GM18511 (cell line): ENCODE measurements at regions not wholly inside any gene's neighbourhood (a gene's known extent, or its start where the extent isn't known, plus 50 kb on each side); places are given as distances from the start of the nearest gene placed in this dataset.

Experiments
- ATAC-seq: cut with Tn5 transposase; IDR thresholded peaks from one replicate; pipeline ENCODE4 v1.9.1; 2021; ENCODE audit warnings: mild to moderate bottlenecking, moderate library complexity; ENCODE audit not compliant: unreplicated experiment

- no peak for ATAC-seq
Observed at GRCh38 chr7:3229904-3230470, 71.1 kb upstream of the SDK1 start.

- ATAC-seq, result no peak
Observed at GRCh38 chr7:3230908-3231307, 70.1 kb upstream of the SDK1 start.

DNA sequence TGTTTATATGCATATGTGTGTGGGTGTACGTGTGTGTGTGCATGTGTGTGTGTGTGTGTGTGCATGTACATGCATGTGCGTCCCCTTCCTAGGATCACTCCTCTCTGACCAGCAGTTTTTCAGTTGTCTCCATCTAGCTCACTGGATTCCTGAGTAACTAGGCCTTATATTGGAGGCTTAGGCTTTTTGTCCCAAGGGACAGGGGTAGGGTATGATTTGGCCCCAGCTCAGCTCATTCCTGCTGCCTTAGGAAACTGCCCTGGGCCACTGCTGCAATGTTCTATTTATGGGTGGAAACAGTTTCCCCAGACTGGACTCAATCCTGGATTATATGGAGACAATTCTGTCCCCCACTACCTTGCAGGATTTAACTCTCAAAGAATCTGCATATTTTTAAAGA lies 68.8 kb upstream of the SDK1 start:
- ATAC-seq, result no peak

DNA sequence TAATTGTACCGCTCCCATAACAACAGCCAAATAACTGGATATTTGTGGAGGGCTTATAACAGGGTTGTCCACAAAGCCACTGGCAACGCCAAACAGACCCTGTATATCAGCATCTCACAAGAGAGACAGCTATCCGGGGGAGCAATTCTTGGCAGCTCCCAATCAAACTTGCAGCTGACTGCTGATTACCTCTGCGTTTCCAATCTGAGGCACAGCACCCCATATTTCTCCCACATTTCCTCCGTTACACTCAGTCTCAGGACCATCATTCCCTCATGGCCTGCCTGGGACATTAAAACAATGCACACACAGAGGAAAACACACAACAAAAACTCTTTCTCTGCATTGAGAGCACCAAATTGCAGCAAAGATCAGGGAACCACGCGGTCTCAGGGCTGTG lies 67.8 kb upstream of the SDK1 start:
- no peak for ATAC-seq

GRCh38 chr7:3234051-3234450 lies 67.0 kb upstream of the SDK1 start:
- ATAC-seq, result no peak

DNA sequence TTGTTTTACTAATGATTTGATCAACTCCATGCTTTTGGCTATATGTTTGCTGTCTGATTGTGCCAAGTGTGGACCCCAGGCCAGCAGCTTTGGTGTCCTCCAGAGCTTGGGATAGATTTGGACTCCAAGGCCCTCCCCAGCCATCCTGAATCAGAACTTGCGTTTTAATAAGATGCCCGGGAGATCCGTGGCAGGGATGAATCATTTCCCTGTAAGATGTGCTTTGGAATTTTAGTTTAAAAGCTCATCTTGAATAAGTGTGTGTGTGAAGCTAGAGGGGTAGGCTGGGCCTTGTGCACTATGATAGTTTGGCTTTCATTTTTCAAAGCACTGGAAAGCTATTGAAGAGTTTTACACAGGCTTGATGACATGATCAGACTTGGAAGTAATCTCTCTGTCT lies 66.2 kb upstream of the SDK1 start:
- ATAC-seq, result no peak

GRCh38 chr7:3235322-3235721 lies 65.7 kb upstream of the SDK1 start:
- ATAC-seq, result no peak

- ATAC-seq, result no peak
Observed at GRCh38 chr7:3236268-3236667, 64.8 kb upstream of the SDK1 start.

GRCh38 chr7:3238525-3239210 lies 62.4 kb upstream of the SDK1 start:
- ATAC-seq, result no peak

DNA sequence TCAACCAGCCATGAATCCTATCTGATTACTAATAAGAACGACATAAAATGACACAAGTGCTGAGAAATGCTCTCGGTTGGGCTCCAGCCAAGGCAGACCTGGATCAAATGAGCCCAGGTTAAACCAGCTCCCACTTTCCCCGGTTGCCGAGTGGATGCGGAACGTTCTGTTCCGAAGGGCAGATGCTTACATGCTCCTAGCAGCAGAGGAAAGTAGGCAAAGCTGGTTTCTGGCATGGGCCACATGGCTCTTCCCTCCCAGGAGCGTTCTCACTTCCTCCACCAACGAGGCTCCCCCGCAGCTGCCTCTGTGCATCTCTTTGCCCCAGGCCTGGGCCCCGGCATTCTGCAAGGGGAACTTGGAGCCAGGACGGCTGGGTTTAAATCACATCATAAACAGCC lies 61.8 kb upstream of the SDK1 start:
- ATAC-seq, result no peak

DNA sequence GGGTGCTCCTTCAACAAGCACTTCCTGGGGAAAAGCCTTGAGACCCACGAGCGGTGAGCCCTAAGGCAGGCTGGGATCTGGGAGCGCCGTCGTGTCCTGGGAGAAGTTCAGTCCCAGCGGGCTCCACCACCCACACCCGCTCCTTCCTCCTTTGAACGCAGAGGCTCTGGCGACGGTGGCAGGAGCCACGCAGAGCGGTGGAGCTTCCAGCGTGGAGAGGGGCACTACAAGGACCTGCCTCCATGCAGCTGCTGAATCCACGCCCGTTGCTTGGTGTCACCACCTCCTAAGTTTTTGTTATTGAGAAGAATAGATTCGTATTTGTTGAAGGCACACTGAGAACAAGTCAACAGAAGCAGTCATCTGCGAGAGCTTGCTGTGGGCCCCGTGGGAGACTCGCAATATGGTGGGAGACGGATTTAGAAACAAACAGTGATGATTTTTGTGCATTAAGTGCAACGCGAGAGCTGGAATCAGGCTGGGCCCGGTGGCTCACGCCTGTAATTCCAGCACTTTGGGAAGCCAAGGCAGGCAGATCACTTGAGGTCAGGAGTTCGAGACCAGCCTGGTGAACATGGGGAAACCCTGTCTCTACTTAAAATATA lies 60.1 kb upstream of the SDK1 start:
- no peak for ATAC-seq

- no peak for ATAC-seq
Observed at GRCh38 chr7:3241686-3242258, 59.3 kb upstream of the SDK1 start.

DNA sequence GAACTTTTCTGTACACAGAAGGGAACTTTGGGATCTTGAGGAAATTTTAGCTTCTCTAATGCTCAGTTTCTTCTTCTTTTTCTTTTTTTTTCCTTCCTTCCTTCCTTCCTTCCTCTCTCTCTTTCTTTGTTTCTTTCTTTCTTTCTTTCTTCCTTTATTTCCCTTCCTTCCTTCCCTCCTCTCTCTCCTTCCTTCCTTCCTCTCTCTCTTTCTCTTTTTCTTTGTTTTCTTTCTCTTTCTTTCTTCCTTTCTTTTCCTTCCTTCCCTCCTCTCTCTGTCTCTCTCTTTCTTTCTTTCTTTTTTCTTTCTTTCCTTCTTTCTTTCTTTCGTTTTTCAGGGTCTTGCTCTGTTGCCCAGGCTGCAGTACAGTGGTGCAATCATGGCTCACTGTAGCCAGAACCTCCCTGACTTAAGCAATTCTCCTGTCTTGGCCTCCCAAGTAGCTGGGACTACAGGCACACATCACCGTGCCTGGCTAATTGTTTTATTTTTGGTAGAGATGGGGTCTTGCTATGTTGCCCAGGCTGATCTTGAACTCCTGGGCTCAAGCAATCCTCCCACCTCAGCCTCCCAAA lies 58.6 kb upstream of the SDK1 start:
- no peak for ATAC-seq

DNA sequence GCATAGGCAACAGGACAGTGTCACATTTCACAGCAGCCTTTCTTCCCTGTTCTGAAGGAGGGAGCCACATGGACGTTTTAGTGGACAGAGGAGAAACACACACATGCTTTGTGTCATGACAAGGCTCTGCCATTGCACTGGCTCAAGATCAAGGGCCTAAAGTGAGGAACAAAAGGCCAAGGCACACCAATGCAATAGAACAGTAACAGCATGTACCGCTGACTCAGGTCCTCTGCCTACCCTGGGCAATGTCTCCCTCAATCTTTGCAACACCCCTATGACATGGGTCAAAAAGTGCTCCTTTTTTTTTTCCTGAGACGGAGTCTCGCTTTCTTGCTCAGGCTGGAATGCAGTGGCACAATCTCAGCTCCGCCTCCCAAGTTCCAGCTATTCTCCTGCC lies 57.8 kb upstream of the SDK1 start:
- ATAC-seq, result no peak

DNA sequence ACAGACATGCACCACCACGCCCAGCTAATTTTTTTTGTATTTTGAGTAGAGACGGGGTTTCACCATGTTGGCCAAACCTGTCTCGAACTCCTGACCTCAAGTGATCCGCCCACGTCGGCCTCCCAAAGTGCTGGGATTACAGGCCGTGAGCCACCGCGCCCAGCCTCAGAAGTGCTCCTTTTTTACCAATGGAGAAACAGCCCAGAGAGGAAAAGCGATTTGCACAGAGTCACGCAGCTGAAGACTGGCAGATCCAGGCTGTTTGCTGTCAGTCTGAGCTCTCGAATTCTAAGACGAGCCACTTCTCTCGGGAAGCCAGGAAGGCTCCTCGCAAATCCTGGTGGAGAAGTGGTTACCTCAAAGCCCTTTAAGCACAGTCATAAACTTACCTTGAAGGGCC lies 57.4 kb upstream of the SDK1 start:
- ATAC-seq, result no peak

- ATAC-seq, result no peak
Observed at GRCh38 chr7:3244241-3244814, 56.7 kb upstream of the SDK1 start.

GRCh38 chr7:3245077-3245476 lies 56.0 kb upstream of the SDK1 start:
- ATAC-seq, result no peak

DNA sequence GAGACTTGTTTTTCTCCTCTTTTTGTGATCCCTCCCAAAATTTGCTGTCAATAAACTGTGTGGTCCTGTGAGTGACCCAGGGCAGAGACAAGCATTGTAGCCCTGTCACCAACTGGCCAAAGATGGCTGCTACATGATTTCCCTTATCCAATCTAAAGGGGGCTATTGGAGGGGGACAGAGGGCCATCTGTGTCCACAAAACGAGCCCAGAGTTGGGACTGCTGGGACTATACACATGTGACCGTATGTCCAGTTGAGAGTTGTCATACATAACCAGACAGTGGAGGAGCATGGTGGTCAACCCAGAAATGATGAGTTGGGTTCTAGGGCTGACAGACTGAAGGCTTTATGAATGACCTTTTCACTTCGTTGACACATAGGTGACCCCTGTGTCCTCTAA lies 55.3 kb upstream of the SDK1 start:
- ATAC-seq, result no peak

- ATAC-seq, result no peak
Observed at GRCh38 chr7:3246127-3246526, 54.9 kb upstream of the SDK1 start.

GRCh38 chr7:3246651-3247050 lies 54.4 kb upstream of the SDK1 start:
- no peak for ATAC-seq

DNA sequence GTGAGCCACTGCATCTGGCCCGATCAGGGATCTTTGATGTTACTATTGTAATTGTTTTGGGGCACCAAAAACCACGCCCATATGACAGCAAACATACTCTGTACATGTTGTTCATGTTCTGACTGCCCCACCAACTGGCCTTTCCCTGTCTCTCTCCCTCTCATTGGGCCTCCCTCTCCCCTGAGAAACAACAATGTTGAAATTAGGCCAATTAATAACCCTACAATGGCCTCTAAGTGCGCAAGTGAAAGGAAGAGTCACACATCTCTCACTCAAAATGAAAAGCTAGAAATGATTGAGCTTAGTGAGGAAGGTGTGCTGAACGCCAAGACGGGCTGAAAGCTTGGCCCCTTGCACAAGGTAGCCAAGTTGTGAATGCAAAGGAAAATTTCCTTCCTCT lies 50.3 kb upstream of the SDK1 start:
- ATAC-seq, result no peak
